NCI-H1436 (cell line): ENCODE measurements at regions not wholly inside any gene's neighbourhood (a gene's known extent, or its start where the extent isn't known, plus 50 kb on each side); places are given as distances from the start of the nearest gene placed in this dataset.
"Not testable (repeated sequence)": the region's sequence is repeated elsewhere in the genome, so short reads cannot be mapped to it uniquely, and the experiment has no call there.

Source experiments
- DNase-seq: peaks from one replicate; lab custom pipeline; 2025; lab: John Stamatoyannopoulos, UW

- DNase-seq = no peak
Observed at GRCh38 chr16:61002479-61003204, 1033.6 kb downstream of the CDH8 start.

- no peak for DNase-seq
Observed at GRCh38 chr16:60991886-60992285, 1044.4 kb downstream of the CDH8 start.

GRCh38 chr16:60989592-60989991 lies 1046.6 kb downstream of the CDH8 start:
- DNase-seq = no peak

GRCh38 chr16:60979119-60979518 lies 1057.1 kb downstream of the CDH8 start:
- DNase-seq = no peak

- no peak for DNase-seq
Observed at GRCh38 chr16:60949800-60950199, 1086.4 kb downstream of the CDH8 start.

- DNase-seq = no peak
Observed at GRCh38 chr16:60945225-60945624, 1091.0 kb downstream of the CDH8 start.

GRCh38 chr16:60936189-60936588 lies 1100.0 kb downstream of the CDH8 start:
- DNase-seq = not testable (repeated sequence)

- no peak for DNase-seq
Observed at GRCh38 chr16:60932600-60932999, 1103.6 kb downstream of the CDH8 start.

GRCh38 chr16:60930291-60930690 lies 1105.9 kb downstream of the CDH8 start:
- no peak for DNase-seq

- DNase-seq = no peak
Observed at GRCh38 chr16:60922920-60923319, 1113.3 kb downstream of the CDH8 start.

- no peak for DNase-seq
Observed at GRCh38 chr16:60914334-60914733, 1121.9 kb downstream of the CDH8 start.

- DNase-seq = no peak
Observed at GRCh38 chr16:60907645-60908044, 1128.6 kb downstream of the CDH8 start.

- no peak for DNase-seq
Observed at GRCh38 chr16:60905811-60906210, 1130.4 kb downstream of the CDH8 start.

GRCh38 chr16:60902114-60902513 lies 1134.1 kb downstream of the CDH8 start:
- DNase-seq = no peak

GRCh38 chr16:60882816-60883215 lies 1153.4 kb downstream of the CDH8 start:
- DNase-seq = no peak

GRCh38 chr16:60852635-60853034 lies 1183.6 kb downstream of the CDH8 start:
- no peak for DNase-seq

GRCh38 chr16:60821661-60822060 lies 1214.6 kb downstream of the CDH8 start:
- DNase-seq = no peak

- no peak for DNase-seq
Observed at GRCh38 chr16:60820361-60820760, 1215.9 kb downstream of the CDH8 start.

GRCh38 chr16:60818465-60818864 lies 1217.8 kb downstream of the CDH8 start:
- no peak for DNase-seq

GRCh38 chr16:60816461-60816860 lies 1219.8 kb downstream of the CDH8 start:
- no peak for DNase-seq

- no peak for DNase-seq
Observed at GRCh38 chr16:60815865-60816264, 1220.4 kb downstream of the CDH8 start.

- DNase-seq = no peak
Observed at GRCh38 chr16:60815033-60815432, 1221.2 kb downstream of the CDH8 start.

GRCh38 chr16:60811657-60812056 lies 1224.6 kb downstream of the CDH8 start:
- DNase-seq = no peak

- no peak for DNase-seq
Observed at GRCh38 chr16:60811051-60811608, 1225.1 kb downstream of the CDH8 start.
